ENCODE measurements at regions not wholly inside any gene's neighbourhood (a gene's known extent, or its start where the extent isn't known, plus 50 kb on each side); places are given as distances from the start of the nearest gene placed in this dataset.

GRCh38 chr16:14354561-14355351 lies 275.3 kb downstream of the PARN start:
- no peak for DNase-seq (ENCODE audit: low spot score in 2 of 2)
- peak overlapping the region in 1 of 4 donors; percentile 1 for H3K4me3 ChIP-seq

GRCh38 chr16:14353340-14353739 lies 276.7 kb downstream of the PARN start:
- no peaks in the 10 kb centered on the region for H3K9me3 ChIP-seq
- H3K4me1 ChIP-seq: peaks cover 0 to 8% (median 0%) of the 10 kb centered on the region in 4 donors
- no peaks in the 10 kb centered on the region for H3K36me3 ChIP-seq
- WGBS, 2 donors: 78 to 85% methylated on average over 6 of the region's 6 CpGs
- no peak overlapping the region for H3K4me3 ChIP-seq
- peaks cover 0 to 5% of the 10 kb centered on the region in 2 donors for H3K27me3 ChIP-seq
- TF ChIP-seq POLR2A (IDR thresholded peaks at IDR 0.05): no peak
- TF ChIP-seq CTCF (IDR thresholded peaks at IDR 0.05): no peak
- no peak for TF ChIP-seq EP300 (IDR thresholded peaks at IDR 0.05)
- no peak for DNase-seq (ENCODE audit: low spot score in 2 of 2)
- H3K27ac ChIP-seq: no peak overlapping the region

More at GRCh38 chr16:14354561-14355351, 275.3 kb downstream of the PARN start:
- H3K27me3 ChIP-seq: peaks cover 0 to 5% of the 10 kb centered on the region in 2 donors
- H3K27ac ChIP-seq: no peak overlapping the region
- H3K4me1 ChIP-seq: peaks cover 0 to 8% (median 0%) of the 10 kb centered on the region in 4 donors
- 46 to 57% methylated on average over 10 of the region's 10 CpGs for WGBS, 2 donors
- no peaks in the 10 kb centered on the region for H3K36me3 ChIP-seq
- H3K9me3 ChIP-seq: no peaks in the 10 kb centered on the region
- no peak for TF ChIP-seq POLR2A (IDR thresholded peaks at IDR 0.05)
- peak in 1 of 2 donors; percentile 62 for TF ChIP-seq EP300 (IDR thresholded peaks at IDR 0.05)

- 85 to 86% methylated on average over 6 of the region's 6 CpGs for WGBS, 2 donors
These were observed 278.4 kb downstream of the PARN start for GRCh38 chr16:14351647-14352046.

GRCh38 chr16:14350626-14351025 lies 279.4 kb downstream of the PARN start:
- 56 to 57% methylated on average over 8 of the region's 8 CpGs for WGBS, 2 donors
- no peak for TF ChIP-seq CTCF (IDR thresholded peaks at IDR 0.05)
- no peak for TF ChIP-seq POLR2A (IDR thresholded peaks at IDR 0.05)
- no peak for TF ChIP-seq EP300 (IDR thresholded peaks at IDR 0.05)
- no peak for DNase-seq (ENCODE audit: low spot score in 2 of 2)
- no peak overlapping the region for H3K27ac ChIP-seq
- H3K36me3 ChIP-seq: no peaks in the 10 kb centered on the region
- no peak overlapping the region for H3K4me3 ChIP-seq
- H3K9me3 ChIP-seq: peaks cover 0 to 15% (median 0%) of the 10 kb centered on the region in 4 donors
- H3K27me3 ChIP-seq: no peaks in the 10 kb centered on the region
- H3K4me1 ChIP-seq: peaks cover 0 to 8% (median 0%) of the 10 kb centered on the region in 4 donors

More at GRCh38 chr16:14351647-14352046, 278.4 kb downstream of the PARN start:
- Histone ChIP-seq H3K4me1 (peaks cover 0 to 8% (median 0%) of the 10 kb centered on the region in 4 donors), H3K27ac (no peak overlapping the region), H3K9me3 (peaks cover 0 to 5% (median 0%) of the 10 kb centered on the region in 4 donors), H3K4me3 (no peak overlapping the region), H3K27me3 (no peaks in the 10 kb centered on the region), H3K36me3 (no peaks in the 10 kb centered on the region)
- no peak for DNase-seq (ENCODE audit: low spot score in 2 of 2)
- TF ChIP-seq EP300 (IDR thresholded peaks at IDR 0.05): no peak
- TF ChIP-seq POLR2A (IDR thresholded peaks at IDR 0.05): no peak
- no peak for TF ChIP-seq CTCF (IDR thresholded peaks at IDR 0.05)

GRCh38 chr16:14350081-14350480 lies 279.0 kb downstream of the MRTFB start:
- Histone ChIP-seq H3K27ac (no peak overlapping the region), H3K9me3 (peaks cover 0 to 16% (median 0%) of the 10 kb centered on the region in 4 donors), H3K4me1 (peaks cover 0 to 7% (median 0%) of the 10 kb centered on the region in 4 donors), H3K27me3 (no peaks in the 10 kb centered on the region), H3K36me3 (no peaks in the 10 kb centered on the region), H3K4me3 (no peak overlapping the region)
- DNase-seq (ENCODE audit: low spot score in 2 of 2): no peak
- WGBS, 2 donors: 84 to 88% methylated on average over 8 of the region's 8 CpGs
- TF ChIP-seq CTCF (IDR thresholded peaks at IDR 0.05) (no peak), POLR2A (IDR thresholded peaks at IDR 0.05) (no peak), EP300 (IDR thresholded peaks at IDR 0.05) (no peak)

Data from tibial nerve (tissue), 4 donors.